GM12864 (cell line): ENCODE measurements at regions not wholly inside any gene's neighbourhood (a gene's known extent, or its start where the extent isn't known, plus 50 kb on each side); places are given as distances from the start of the nearest gene placed in this dataset.
"Not testable (repeated sequence)": the region's sequence is repeated elsewhere in the genome, so short reads cannot be mapped to it uniquely, and the experiment has no call there.

Experiments used
- DNase-seq: peaks from one replicate; pipeline ENCODE4 v3.0.0-alpha.2; 2011; ENCODE audit warnings: low read depth
- H3K4me3 ChIP-seq: 2 replicates; pipeline ENCODE4 v1.5.1; 2011; ENCODE audit warnings: mild to moderate bottlenecking, low read depth, low read length, control low read depth
- CTCF ChIP-seq: IDR thresholded peaks from 2 replicates; pipeline ENCODE4 v1.5.1; 2011; ENCODE audit warnings: low read depth, mild to moderate bottlenecking, moderate library complexity, low read length, control low read depth, inconsistent platforms; ENCODE audit errors: missing control alignments

- H3K4me3 ChIP-seq = no peak overlapping the region
- DNase-seq = no peak
- TF ChIP-seq CTCF = no peak
Measured at GRCh38 chr9:135380311-135380960, 99.1 kb upstream of the PPP1R26 start.

GRCh38 chr9:135381762-135382310 lies 97.7 kb upstream of the PPP1R26 start:
- no peak for TF ChIP-seq CTCF
- no peak overlapping the region for H3K4me3 ChIP-seq
- no peak for DNase-seq

GRCh38 chr9:135384226-135384625 lies 95.4 kb upstream of the PPP1R26 start:
- no peak for DNase-seq
- no peak for TF ChIP-seq CTCF
- no peak overlapping the region for H3K4me3 ChIP-seq

GRCh38 chr9:135384815-135385405 lies 94.7 kb upstream of the PPP1R26 start:
- DNase-seq, H3K4me3 ChIP-seq: not testable (repeated sequence)

- no peak overlapping the region for H3K4me3 ChIP-seq
- no peak for TF ChIP-seq CTCF
Measured at GRCh38 chr9:135385793-135386192, 93.8 kb upstream of the PPP1R26 start.

GRCh38 chr9:135387976-135388375 lies 91.6 kb upstream of the PPP1R26 start:
- DNase-seq = no peak
- no peak overlapping the region for H3K4me3 ChIP-seq
- no peak for TF ChIP-seq CTCF

More at GRCh38 chr9:135385793-135386192, 93.8 kb upstream of the PPP1R26 start:
- no peak for DNase-seq

- no peak for DNase-seq
- no peak for TF ChIP-seq CTCF
- no peak overlapping the region for H3K4me3 ChIP-seq
Measured at GRCh38 chr9:135388530-135388929, 91.1 kb upstream of the PPP1R26 start.
